Fibroblast of the conjunctiva (primary cell): ENCODE measurements at regions not wholly inside any gene's neighbourhood (a gene's known extent, or its start where the extent isn't known, plus 50 kb on each side); places are given as distances from the start of the nearest gene placed in this dataset.
"Not testable (repeated sequence)": the region's sequence is repeated elsewhere in the genome, so short reads cannot be mapped to it uniquely, and the experiment has no call there.

ENCODE experiments used
- DNase-seq: peaks from one replicate; pipeline ENCODE4 v3.0.0-alpha.2; 2010; ENCODE audit warnings: low read depth

DNA sequence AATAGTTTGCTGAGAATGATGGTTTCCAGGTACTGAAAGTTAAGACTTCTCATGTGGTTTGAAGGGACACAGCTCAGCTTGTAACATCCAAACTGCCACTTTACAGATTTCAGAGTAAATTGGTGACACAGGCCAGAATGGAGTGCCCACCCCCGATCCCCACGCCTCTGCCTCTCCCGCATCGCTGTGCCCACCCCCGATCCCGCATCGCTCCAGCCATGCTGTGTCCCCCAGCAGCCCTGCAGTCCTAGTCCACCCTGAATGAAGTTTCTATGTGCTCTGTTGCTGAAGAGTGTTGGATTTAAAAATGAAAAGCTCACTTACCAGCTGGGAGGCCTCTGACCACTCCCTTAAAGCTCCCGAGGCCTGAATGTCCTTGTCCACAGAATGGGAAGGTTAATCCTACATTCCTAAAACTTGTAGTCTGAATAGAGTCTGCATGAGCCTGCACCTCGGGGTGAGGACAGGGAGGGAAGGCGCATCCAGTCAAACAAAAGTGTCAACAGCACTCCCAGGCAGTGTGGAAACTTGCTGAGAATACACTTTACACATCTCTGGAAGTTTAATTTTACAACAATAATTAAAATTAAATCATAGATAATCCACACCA is 176.4 kb upstream of the ID2 start:
- no peak for DNase-seq

DNA sequence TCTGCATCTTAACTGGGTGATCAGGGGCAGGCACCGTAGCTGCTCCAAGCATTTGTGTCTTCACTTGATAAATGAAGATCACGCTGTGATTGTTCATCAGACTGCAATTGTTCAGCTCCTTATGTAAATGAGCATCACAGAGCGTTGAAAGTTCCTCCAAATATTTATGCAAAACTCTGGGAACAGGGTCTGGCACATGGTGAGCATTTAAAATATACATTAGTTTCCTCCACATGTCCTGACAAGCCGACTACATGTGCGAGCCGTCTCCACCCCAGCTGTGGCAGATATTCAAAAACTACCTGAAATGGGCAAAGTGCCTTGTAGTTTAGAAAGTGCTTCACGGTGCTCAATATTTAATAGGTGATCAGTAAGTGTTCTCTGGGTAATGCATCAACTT is 175.1 kb upstream of the ID2 start:
- DNase-seq: no peak

DNA sequence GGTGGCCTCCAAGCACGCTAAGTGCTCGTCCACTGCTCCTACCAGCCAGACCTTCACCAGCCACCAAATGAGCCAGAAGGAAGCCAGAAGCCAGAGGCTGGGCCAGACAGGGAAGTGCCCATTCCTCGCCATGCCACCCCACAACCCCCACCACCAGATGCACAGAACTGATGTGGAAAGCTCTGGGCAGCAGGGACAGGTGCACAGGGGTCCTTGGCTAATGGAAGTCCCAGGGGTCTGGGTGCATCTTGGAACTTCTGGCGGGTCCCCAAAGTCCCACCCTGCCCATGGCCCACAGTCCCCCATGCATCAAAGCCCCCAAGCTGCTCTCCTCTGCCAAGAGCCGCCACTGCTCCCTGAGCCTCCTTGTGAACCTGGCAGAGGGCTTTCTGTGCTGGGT is 173.1 kb upstream of the ID2 start:
- no peak for DNase-seq

DNA sequence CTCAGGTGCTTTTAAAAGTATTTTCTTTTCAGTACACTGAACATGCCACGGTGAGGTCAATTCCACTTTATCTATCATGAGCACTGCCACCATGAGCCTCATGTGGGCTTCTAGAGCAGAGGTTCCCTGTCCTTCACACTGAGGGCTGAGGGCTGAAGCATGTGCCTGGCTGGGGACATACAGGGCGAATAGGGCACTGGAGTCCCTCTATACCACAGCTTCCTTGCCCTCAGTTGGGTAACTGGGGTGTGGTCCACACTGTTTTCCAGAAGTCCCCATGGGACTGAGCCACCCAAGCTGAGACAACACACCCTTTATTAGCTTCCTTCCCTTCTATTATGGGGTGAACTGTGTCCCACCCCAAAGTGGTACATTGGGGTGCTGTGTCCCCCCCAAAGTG is 172.2 kb upstream of the ID2 start:
- no peak for DNase-seq

DNA sequence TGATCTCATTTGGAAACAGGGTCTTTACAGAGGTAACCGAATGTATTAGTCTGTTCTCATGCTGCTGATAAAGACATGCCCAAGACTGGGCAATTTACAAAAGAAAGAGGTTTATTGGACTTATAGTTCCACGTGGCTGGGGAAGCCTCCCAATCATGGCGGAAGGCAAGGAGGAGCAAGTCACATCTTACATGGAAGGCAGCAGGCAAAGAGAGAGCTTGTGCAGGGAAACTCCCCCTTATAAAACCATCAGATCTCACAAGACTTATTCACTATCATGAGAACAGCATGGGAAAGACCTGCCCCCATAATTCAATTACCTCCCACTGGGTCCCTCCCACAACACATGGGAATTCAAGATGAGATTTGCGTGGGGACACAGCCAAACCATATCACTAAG is 171.8 kb upstream of the ID2 start:
- DNase-seq: not testable (repeated sequence)

DNA sequence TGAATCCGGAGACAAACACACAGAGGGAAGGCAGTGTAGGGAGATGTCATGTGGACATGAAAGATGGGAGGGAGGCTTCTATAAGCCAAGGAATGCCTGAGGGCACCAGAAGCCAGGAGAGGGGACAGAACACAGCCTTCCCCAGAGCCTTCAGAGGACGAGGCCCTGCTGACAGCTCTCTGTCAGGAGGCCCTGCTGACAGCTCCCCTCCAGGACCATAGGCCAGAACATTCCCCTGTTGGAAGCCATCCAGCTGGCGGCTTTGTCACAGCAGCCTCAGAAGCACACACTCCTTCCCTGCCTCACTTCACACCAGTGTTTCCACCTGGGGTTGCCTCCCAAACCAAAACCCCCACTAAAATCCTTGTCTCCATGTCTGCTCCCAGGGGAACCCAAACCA is 171.3 kb upstream of the ID2 start:
- DNase-seq: no peak

DNA sequence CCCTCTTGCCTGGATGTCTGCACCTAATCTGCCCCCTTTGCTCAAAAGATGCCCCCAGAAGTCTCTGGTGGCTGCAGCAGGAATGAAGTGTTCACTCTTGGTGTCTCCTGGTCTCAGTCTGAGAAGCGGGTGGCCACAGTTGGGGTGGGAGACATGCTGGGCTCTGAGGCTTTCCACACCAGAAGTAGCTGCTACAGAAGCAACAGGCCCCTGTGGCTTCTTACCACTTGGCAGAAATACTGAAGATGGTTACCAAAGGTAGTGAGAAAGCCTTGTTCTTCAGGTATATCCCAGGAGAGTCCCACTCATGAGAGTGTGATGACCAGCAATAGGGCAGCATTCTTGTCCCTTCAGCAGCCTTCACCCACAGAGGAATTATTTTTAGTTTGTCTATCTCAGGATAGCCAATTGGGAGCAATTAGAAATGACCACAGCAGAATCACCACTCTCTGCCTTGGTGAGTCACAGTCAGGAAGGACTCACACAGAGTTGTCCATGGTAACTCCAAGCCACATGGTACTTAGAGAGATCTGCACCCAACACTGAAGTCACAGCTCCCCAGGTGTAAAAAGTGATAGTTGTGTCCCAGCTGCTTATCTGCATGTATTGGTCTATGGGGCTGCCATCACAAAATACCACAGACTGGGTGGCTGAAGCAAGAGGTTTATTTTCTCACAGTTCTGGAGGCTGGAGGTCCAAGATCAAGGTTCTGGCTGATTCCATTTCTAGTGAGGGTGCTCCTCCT is 169.8 kb upstream of the ID2 start:
- DNase-seq: no peak

DNA sequence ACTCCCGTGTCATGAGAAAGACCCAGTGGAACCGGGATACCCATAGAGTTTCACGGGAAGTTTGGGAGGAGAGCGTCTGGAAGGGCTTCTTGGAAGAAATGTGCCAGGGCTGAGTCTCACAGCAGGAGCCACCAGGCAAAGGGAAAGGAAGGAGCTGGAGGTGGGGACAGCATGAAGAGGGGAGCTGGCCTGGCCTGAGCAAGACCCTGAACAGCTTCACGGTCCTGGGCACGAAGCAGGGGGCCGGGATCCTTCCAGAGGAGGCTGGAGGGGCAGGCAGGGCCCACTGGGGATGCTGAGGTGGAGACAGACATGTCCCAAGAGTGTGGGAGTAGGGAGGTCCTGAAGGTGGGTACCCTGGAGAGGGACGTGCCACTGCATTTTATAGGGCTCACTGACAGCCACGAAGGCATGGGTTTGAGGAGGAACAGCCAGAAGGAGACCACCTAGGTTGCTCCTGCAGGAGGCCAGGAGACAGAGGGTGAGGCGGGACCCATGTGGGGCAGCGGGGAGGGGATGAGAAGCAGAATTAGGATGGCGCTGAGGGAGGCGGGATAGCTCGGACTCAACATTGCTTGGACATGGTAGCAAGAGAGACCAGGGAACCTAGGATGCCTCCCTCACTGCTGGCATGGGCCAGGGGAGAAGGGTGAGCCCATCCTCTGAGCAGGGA is 168.1 kb upstream of the ID2 start:
- no peak for DNase-seq

DNA sequence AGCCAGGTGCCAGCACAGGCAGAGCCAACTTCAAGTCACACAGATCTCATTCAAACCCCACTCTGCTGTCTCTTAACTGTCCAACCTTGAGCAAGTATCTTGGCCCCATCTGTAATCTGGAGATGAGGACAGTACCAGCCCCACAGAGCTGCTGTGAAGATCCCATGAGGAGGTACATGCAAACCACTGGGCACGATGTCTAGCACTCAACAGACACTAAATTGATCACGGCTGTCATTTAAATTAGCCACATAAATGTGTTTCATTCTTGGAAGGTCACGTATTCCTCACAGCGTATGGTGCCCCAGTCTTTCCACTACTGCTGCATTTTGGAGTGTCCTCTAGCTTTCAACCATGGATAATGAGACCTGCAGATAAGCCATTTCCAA is 167.6 kb upstream of the ID2 start:
- no peak for DNase-seq

DNA sequence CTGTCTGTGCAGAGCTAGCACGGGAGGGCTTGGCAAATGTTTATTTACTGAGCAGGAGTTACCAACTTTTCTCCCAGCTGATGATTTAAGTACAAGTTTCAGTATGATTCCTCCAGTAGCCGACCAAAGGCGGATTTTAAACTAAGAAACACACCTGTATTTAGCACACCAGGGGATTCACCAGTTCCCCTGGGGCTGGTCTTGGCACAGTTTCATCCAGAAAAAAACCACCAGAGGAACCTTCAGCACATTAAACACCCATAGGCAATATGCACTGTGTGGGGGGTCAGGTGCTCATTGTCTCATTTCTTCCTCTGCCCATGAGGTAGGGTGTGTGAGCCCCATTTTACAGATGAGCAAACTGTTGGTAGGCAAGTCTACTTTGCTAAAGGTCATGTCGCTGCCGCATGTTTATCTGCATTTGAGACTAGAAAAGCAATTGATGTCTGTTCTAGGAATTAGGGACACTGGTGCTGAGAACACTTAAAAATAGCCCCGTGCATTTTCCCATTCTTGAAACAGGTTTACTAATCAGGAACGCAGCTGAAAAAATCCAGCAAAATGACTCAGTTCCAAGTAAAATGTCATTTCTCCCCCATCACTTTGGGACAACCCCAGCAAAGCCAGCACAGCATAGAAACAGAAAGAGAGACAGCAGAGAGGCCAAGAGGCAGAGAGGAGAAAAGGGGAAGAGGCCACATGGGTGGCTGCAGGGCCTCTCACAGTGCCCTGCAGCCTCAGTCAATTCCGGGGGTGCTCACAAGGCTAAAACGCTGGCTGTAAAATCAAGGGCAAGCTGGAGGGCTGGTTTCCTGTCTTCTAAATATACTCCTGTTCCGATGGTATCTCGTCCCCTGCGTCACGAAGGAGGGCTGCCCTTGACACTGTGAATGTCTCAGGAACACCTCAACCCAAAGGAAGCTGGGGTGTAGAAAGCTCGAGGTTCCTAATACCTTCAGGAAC is 166.8 kb upstream of the ID2 start:
- no peak for DNase-seq

DNA sequence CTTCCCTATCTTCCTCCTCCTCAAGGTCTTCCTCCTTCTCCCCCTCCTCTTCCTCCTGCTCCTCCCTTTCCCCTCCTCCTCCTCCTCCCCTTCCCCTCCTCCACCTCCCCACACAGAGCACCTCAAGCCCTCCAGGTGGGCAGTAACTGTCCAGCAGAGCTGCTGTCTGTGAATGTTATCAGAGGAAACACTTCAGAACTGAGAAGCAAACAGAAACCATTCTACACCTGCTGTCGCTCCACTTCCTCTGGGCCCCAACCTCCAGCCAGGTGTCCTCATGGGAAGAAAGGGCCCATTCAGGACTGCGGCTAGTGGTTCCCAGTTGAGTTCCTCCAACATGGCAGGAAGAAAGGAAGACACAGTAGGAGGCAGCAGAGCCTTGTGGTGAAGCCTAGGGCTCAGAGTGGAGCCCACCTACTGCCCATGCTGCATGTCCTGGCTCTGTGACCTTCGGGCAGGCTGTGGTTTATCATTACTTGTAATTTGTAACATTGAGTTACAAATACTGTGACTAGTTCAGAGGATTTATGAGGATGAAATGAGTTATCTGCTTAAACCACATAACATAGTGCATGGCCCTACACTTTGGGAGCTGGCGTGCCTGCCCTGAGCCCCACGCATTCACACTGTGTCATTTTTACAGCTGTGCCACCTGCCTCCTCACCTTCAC is 165.9 kb upstream of the ID2 start:
- DNase-seq: no peak

DNA sequence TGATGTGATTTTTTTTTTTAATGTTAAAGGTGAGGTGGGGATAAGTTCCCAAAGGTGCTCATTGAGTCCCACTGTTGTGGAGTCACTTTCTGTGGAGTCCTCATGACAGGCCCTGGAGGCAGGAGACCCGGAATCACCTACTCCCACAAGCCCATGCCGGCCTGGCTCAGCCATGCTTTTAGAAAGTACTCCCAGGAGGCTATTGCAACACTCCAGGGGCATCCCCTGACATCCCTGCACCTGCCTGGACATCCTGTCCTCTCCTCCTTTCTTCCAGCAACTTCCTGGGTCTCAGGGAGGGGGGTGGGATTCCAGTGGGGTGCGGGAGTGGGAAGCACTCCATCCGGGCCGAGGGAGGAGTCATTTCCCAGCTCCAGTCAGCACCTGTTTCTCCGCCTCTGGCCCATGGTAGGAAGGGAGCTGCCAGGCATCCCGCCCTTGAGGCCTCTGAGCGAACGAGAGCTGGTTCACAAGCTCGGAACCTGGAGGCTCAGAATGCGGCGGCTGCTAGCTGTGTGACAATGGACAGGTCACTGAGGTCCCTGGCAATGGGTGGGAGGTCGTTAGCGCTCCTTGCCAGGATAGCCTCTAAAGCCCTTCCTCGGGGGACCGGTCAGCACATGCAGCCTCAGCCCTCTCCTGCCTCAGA is 163.9 kb upstream of the ID2 start:
- DNase-seq: no peak

DNA sequence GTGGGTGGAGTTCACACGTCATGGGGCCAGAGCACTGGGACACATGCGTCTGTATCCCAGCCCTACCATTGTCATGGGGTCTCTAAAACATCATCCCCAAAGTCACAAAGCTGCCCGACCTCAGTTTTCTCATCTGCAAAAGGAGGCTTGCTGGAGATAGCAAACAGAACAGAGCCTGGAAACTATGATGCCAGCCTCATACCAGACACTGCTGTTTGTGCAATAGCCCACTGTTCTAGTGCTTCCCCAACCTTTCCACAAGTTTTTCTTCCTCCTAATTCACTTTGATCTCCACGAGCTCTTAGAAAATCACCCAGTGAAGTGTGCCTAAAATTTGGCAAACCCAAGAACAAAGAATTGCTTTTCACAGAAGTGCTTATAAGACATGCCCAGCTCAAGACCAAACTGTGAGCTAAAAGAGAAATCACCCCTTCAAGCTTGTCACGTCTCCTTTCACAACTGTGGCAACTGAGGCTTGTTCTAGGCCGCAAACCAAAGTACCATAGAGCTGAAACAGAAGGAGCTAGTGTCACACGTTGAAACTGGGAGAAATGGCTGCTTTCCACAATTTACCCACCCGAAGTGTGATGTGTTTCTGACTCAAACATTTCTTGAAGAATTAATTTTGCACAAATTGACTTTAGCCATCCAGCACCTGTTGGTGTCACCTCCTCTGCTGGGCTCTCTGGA is 162.7 kb upstream of the ID2 start:
- DNase-seq: no peak

DNA sequence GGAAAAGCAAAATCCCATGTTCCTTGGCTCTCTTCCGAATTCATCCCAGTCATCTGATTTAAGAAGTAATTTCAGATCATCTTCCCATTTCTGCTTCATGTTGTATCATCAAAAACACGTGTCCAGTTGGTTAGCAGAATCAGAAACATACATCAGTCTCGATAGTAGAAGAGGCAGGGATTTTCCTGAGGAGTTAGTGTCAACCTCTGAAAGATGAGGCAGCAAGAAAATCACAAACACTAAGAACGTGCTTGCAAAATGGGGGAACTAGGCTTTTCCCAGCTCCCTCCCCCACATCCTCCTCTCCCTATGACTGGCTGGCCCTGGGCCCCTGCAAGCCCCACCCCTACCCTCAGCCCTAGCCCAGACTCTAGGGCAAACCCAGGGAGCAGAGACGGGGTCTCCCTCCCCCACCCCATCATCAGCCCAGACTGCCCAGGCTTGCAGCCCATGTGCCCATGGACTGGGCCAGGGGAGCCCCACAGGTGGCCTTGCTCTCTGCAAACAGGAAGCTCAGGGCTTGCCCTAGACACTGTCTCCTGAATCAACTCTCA is 161.0 kb upstream of the ID2 start:
- no peak for DNase-seq

DNA sequence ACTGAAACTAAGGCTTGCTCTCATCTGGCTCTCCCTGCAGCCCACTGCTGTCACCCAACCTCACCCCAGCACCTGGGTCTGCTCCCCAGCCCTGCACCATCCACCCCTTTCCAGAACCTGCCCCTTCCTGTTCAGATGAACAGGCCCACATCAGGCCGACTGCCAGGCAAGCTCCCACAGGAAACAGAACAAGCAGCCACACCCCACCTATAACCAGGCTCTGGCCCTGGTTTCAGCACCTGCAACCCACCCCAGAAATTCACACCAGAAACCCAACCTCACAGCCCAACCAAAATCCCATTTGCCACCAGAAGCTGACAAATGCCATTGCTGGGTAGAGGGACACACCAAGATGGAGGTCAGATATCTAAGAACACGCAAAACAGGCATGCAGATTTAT is 159.2 kb upstream of the ID2 start:
- no peak for DNase-seq

DNA sequence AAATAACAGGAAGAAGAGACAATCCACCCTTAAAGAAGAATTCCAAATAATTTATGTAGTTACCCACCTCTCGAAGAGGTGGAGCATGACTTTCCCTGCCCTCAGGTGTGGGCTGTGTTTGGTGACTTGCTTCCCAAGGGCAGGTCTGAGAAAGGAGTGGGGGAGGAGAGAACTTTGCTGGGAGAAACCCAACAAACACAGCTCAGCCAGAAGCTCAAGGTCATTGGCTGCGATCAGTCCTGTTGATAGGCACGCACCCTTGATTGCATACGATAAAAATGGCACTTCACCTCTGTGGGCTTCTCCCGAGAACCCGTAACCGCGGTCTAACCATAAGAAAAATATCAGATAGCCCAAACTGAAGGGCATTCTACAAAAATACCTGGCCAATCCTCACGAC is 157.5 kb upstream of the ID2 start:
- no peak for DNase-seq

DNA sequence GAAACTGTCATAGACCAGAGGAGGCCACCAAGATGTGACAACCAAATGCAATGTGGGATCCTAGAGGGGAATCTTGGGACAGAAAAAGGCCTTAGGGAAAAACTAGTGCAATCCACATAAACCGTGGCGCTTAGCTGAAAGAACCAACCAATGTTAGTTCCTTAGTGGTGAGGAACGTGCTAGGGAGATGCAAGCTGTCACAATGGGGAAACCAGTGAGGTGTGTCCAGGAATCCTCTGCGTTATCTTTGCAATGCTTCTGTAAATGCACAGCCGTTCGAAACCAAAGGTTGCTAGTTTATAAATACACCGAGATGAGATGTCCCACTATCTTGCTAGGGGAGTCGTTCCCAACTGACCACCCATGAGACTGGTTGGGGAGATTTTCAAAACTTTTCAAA is 157.0 kb upstream of the ID2 start:
- DNase-seq: no peak

DNA sequence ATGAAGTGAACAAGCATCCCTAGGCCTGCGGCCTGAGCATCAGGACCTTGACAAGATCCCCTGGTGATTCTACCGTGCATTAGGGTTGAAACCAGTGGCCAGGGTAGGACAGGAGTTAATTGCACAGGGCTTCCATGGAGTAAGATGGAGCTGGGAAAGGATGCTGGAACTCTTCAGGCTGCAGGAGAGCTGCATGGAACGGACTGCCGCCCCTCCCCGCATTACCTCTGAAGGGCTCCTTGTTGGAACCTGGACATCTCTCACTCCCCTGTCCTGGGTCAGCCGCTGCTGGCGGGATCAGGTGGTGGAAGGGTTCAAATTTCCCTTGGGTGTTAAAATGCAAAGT is 156.6 kb upstream of the ID2 start:
- no peak for DNase-seq

DNA sequence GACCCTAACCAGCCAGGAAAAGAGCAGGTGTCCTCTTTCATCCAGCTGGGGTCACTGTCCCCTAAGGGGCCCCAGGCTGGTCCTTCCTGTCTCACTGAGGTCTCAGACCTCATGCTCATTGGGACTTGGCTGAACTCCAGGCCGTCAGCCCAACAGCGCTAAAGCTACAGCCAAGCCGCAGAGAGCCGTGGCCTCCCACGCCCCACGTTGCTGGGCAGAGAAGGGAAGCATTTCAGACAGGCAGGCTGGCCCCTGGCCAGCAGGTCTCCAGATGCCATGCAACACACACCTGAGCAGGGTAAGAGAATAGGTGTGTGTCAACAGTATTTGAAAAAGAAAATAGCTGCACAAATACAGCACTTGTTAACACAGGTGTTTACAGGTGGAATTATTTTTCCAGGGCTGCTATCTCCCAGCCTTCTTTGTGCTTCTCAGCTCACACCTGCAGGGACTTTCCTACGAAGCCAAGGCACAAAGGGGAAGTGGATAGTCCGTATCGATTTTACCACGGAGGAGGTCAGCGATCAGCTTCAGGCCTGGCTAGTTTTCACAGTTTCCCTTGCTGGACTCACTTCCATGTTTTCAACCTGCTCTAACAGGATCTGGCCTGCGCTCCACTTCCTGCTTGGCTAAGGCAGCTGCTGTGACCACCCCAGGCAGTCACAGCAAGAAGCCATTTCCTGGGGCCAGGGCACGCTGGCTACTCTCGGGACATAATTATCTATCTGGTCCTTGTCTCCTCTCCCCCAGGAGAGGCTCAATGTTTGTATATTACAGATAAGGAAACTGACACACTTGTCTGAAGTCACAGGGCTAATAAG is 156.1 kb upstream of the ID2 start:
- DNase-seq: no peak

DNA sequence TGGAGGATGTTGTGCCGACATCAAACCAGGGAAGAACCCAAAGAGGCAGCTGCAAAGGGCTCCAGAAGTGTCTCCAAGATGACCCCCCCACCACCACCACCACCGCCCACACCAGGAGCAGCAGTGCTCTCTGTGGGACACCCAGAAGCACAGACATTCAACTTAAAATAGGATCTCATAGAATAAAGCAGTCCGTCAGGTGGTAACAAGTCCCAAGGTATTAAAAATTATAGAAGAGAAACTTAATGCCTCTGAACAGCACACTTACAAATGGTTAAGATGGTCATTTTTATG is 155.5 kb upstream of the ID2 start:
- no peak for DNase-seq
